Lower leg skin (tissue), 3 donors: ENCODE measurements at regions not wholly inside any gene's neighbourhood (a gene's known extent, or its start where the extent isn't known, plus 50 kb on each side); places are given as distances from the start of the nearest gene placed in this dataset.

Source experiments
- POLR2A ChIP-seq, 2 donors: fragments of 450-650 bp; IDR thresholded peaks; one replicate each; pipeline ENCODE4 v1.6.1; 2016 to 2017; ENCODE audit warnings: antibody characterized with exemption in 2 of 2, mild to moderate bottlenecking in 1 of 2, moderate library complexity in 1 of 2
- TF ChIP-seq, protein P1 (sequence below), 3 donors: fragments of 450-650 bp; IDR thresholded peaks; one replicate each; pipeline ENCODE4 v1.5.1; 2016; ENCODE audit warnings: antibody characterized with exemption in 3 of 3, mild to moderate bottlenecking in 3 of 3, moderate library complexity in 2 of 3

DNA sequence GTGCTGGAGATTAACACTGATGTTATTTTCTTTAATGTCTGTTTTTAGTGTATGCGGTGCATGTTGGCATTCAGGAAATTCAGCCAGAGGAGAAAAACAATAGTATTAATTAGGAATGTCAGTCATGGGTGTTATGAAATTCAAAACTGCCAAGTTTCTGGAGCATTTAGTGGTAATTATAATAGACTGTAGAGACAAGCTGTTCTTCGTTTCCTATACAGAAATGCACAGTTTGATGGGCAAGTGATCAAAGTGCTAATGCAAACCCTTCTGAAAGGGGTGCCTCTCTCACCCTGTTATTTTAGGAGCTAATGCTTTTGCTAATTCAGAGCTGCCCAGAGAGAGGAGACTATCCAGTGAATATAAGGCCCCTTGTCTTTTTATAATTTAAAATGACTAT lies 573.8 kb upstream of the EEF2KMT start:
- TF ChIP-seq, protein P1, sequence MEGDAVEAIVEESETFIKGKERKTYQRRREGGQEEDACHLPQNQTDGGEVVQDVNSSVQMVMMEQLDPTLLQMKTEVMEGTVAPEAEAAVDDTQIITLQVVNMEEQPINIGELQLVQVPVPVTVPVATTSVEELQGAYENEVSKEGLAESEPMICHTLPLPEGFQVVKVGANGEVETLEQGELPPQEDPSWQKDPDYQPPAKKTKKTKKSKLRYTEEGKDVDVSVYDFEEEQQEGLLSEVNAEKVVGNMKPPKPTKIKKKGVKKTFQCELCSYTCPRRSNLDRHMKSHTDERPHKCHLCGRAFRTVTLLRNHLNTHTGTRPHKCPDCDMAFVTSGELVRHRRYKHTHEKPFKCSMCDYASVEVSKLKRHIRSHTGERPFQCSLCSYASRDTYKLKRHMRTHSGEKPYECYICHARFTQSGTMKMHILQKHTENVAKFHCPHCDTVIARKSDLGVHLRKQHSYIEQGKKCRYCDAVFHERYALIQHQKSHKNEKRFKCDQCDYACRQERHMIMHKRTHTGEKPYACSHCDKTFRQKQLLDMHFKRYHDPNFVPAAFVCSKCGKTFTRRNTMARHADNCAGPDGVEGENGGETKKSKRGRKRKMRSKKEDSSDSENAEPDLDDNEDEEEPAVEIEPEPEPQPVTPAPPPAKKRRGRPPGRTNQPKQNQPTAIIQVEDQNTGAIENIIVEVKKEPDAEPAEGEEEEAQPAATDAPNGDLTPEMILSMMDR (IDR thresholded peaks at IDR 0.05) = no peak
- no peak for TF ChIP-seq POLR2A (IDR thresholded peaks at IDR 0.05)
